GM12878 (cell line): ENCODE measurements at regions not wholly inside any gene's neighbourhood (a gene's known extent, or its start where the extent isn't known, plus 50 kb on each side); places are given as distances from the start of the nearest gene placed in this dataset. TPM values are rescaled to one million over a fixed set of nuclear protein-coding genes. Genes with fewer than 3 reads are reported as not detected.

Experiments used
- ATAC-seq: fragments of 200-7000 bp; cut with Tn5 transposase; 3 replicates; pipeline ENCODE4 v1.9.1; 2020; ENCODE audit warnings: mild to moderate bottlenecking, moderate library complexity
- BruUV-seq: library from RNA; stranded (reverse); fragments of 400-500 nt; replicated peaks from 2 replicates; lab custom pipeline; 2021; lab: Mats Ljungman, UMichigan
- CTCF ChIA-PET: fragments of 300-600 bp; sonication (Branson Sonifier 250); formaldehyde crosslinking; extraction: SDS; loops from one replicate; lab custom pipeline; 2021; ENCODE audit warnings: inconsistent platforms; lab: Yijun Ruan, JAX
- POLR2A ChIA-PET: fragments of 350-600 bp; formaldehyde crosslinking; extraction: SDS; loops from one replicate; lab custom pipeline; 2021; ENCODE audit warnings: inconsistent platforms; lab: Charles Lee
- RAD21 ChIA-PET: fragments of 300-600 bp; sonication (Branson Sonifier 250); formaldehyde crosslinking; loops from one replicate; lab custom pipeline; 2023; ENCODE audit warnings: antibody characterized with exemption; ENCODE audit not compliant: unreplicated experiment; lab: Charles Lee
- SMC1A ChIA-PET: fragments of 300-600 bp; sonication (Branson Sonifier 250); formaldehyde crosslinking; loops from one replicate; lab custom pipeline; 2023; ENCODE audit not compliant: unreplicated experiment, uncharacterized antibody; lab: Charles Lee
- DNase-seq: peaks from one replicate; pipeline ENCODE4 v3.0.0-alpha.2; 2011; ENCODE audit warnings: low read depth, low spot score
- FAIRE-seq: peaks from 3 replicates; lab custom pipeline; 2011; peaks lifted over from hg19 to GRCh38; lab: Jason Lieb, UNC
- H2AFZ ChIP-seq: 2 replicates; pipeline ENCODE4 v1.6.0; 2011; ENCODE audit warnings: low read depth, low read length, control low read depth; ENCODE audit not compliant: control insufficient read depth
- H3K27ac ChIP-seq: 2 replicates; pipeline ENCODE4 v1.5.1; 2011; ENCODE audit warnings: control low read depth; ENCODE audit not compliant: control insufficient read depth, insufficient read depth
- H3K27me3 ChIP-seq, 2 experiments: replicated peaks in 1 of 2; 2 replicates each; pipeline versions ENCODE4 v1.6.0 to v1.6.1; 2011; ENCODE audit warnings: low read length in 1 of 2; ENCODE audit not compliant: control insufficient read depth in 2 of 2, insufficient read depth in 2 of 2
- H3K36me3 ChIP-seq, 2 experiments: 2 replicates each; pipeline ENCODE4 v1.5.1; 2011; ENCODE audit warnings: low read length in 1 of 2; ENCODE audit not compliant: control insufficient read depth in 2 of 2, insufficient read depth in 2 of 2
- H3K4me1 ChIP-seq: 2 replicates; pipeline ENCODE4 v1.6.1; 2011; ENCODE audit warnings: mild to moderate bottlenecking, low read length, moderate library complexity, mixed read lengths; ENCODE audit not compliant: control insufficient read depth, insufficient read depth
- H3K4me2 ChIP-seq: 2 replicates; pipeline ENCODE4 v1.6.0; 2011; ENCODE audit warnings: control low read depth; ENCODE audit not compliant: control insufficient read depth, insufficient read depth
- H3K4me3 ChIP-seq: fragments of 200-600 bp; sonication (generic); 2 replicates; pipeline ENCODE4 v1.5.1; 2016
- H3K79me2 ChIP-seq: 2 replicates; pipeline ENCODE4 v1.6.0; 2011; ENCODE audit warnings: low read length; ENCODE audit not compliant: control insufficient read depth, insufficient read depth
- H3K9ac ChIP-seq: 2 replicates; pipeline ENCODE4 v1.8.0; 2011; ENCODE audit warnings: low read length, control low read depth, mixed read lengths; ENCODE audit not compliant: control insufficient read depth, insufficient read depth
- H3K9me3 ChIP-seq: replicated peaks from 3 replicates; pipeline ENCODE4 v1.5.1; 2011; ENCODE audit warnings: mild to moderate bottlenecking, low read length; ENCODE audit not compliant: control insufficient read depth, insufficient read depth
- H4K20me1 ChIP-seq: 2 replicates; pipeline ENCODE4 v1.6.0; 2011; ENCODE audit not compliant: control insufficient read depth, insufficient read depth
- CBX3 ChIP-seq: fragments of 200-600 bp; sonication (generic); IDR thresholded peaks from 2 replicates; pipeline ENCODE4 v1.6.1; 2016; ENCODE audit warnings: low read depth, borderline replicate concordance
- CHD2 ChIP-seq: IDR thresholded peaks from 2 replicates; pipeline ENCODE4 v1.6.1; 2011; ENCODE audit warnings: low read depth, low read length, improper control_type of control experiment, borderline replicate concordance
- DPF2 ChIP-seq: fragments of 450-650 bp; IDR thresholded peaks from 2 replicates; pipeline ENCODE4 v1.6.1; 2017; ENCODE audit warnings: mild to moderate bottlenecking
- EZH2 ChIP-seq: IDR thresholded peaks from 2 replicates; pipeline ENCODE4 v1.6.1; 2012; ENCODE audit warnings: low read depth, mild to moderate bottlenecking, control low read depth, inconsistent platforms, low read length, borderline replicate concordance; ENCODE audit not compliant: control insufficient read depth
- FOXK2 ChIP-seq: fragments of 450-650 bp; IDR thresholded peaks from 2 replicates; pipeline ENCODE4 v1.6.1; 2017; ENCODE audit warnings: mild to moderate bottlenecking, moderate library complexity
- HDAC6 ChIP-seq: fragments of 200-600 bp; sonication (generic); IDR thresholded peaks from one replicate; pipeline ENCODE4 v1.8.0; 2017; ENCODE audit warnings: antibody characterized with exemption; ENCODE audit not compliant: unreplicated experiment
- IKZF2 ChIP-seq, 2 experiments: fragments of 450-650 bp; IDR thresholded peaks; 2 replicates each; pipeline ENCODE4 v1.6.1; 2017; ENCODE audit warnings: mild to moderate bottlenecking in 2 of 2, moderate library complexity in 2 of 2
- JUNB ChIP-seq: IDR thresholded peaks from 2 replicates; pipeline ENCODE4 v1.6.1; 2016; ENCODE audit warnings: antibody characterized with exemption, mild to moderate bottlenecking
- NFYB ChIP-seq: IDR thresholded peaks from 2 replicates; pipeline ENCODE4 v1.6.1; 2011; ENCODE audit warnings: low read depth, mild to moderate bottlenecking, low read length, improper control_type of control experiment, moderate library complexity; ENCODE audit not compliant: insufficient read depth
- POLR2AphosphoS2 ChIP-seq: IDR thresholded peaks from 2 replicates; pipeline ENCODE4 v1.6.1; 2011; ENCODE audit warnings: low read depth, mild to moderate bottlenecking, low read length, improper control_type of control experiment, moderate library complexity
- RELA ChIP-seq: fragments of 450-650 bp; IDR thresholded peaks from 2 replicates; pipeline ENCODE4 v1.8.0; 2014; ENCODE audit warnings: borderline replicate concordance; ENCODE audit not compliant: partially characterized antibody
- ZSCAN29 ChIP-seq: fragments of 450-650 bp; IDR thresholded peaks from 2 replicates; pipeline ENCODE4 v1.6.1; 2017; ENCODE audit warnings: mild to moderate bottlenecking, moderate library complexity
- WGBS: methylation state at CpG from one replicate; pipeline ENCODE4 v1.1.6; 2016; ENCODE audit warnings: low lambda C conversion rate; ENCODE audit not compliant: insufficient replicate concordance, insufficient coverage; ENCODE audit errors: missing lambda C conversion rate; 5-methylcytosine and 5-hydroxymethylcytosine counted together
- in situ Hi-C: fragments of 300-500 bp; cut with MboI; formaldehyde crosslinking; loops from 9 replicates; pipeline ENCODE4 v1.14.3; 2018; ENCODE audit warnings: mixed read lengths
- intact Hi-C: fragments of 100-400 bp; cut with micrococcal nuclease; formaldehyde crosslinking; loops from one replicate; pipeline ENCODE4 v1.14.2; 2022; ENCODE audit not compliant: unreplicated experiment
- small RNA-seq: library from RNA; depleted of rRNA; stranded (forward); fragments of <200 nt; gene quantifications from one replicate; pipeline ENCODE3, GENCODE V24; 2014
- TF ChIP-seq, protein P1 (sequence below): fragments of 450-650 bp; IDR thresholded peaks from 2 replicates; pipeline ENCODE4 v1.6.1; 2016; ENCODE audit warnings: mild to moderate bottlenecking
- TF ChIP-seq, protein P2 (sequence below): IDR thresholded peaks from 2 replicates; pipeline ENCODE4 v1.6.1; 2012; ENCODE audit warnings: low read depth, low read length, improper control_type of control experiment
- TF ChIP-seq, protein P3 (sequence below): fragments of 450-650 bp; IDR thresholded peaks from 2 replicates; pipeline ENCODE4 v1.6.1; 2014; ENCODE audit warnings: mild to moderate bottlenecking

DNA sequence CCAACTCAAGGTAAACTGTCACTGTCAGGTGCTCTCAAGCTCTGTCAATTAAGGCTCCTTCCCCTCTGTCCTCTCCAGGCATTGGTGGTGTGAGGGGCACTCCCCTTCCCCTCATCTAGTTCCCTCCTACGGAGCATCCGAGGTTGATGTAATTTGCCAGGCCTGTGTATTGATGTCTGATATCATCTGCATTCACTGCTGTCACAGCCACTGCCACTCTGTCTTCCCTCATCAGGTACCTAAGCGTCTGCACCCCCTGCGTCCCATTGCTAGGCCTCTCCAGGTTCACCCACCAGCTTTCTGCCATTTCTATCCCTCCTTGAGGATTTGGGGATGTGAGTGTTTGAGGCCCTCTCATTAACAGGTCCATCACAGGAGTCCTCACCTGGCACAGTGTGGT is 50.0 kb upstream of the SYT13 start:
- Histone ChIP-seq H3K9me3 (no peaks in the 10 kb centered on the region; the same call in 2 of the 3 replicates), H3K4me1 (peaks cover 10% of the 10 kb centered on the region; the same call in 1 of the 2 replicates), H3K4me2 (no peak overlapping the region), H3K27me3 (no peaks in the 10 kb centered on the region), H3K9ac (no peak overlapping the region), H3K27ac (no peak overlapping the region), H3K4me3 (no peak overlapping the region)
- RAD21 ChIA-PET: no interaction called here
- intact Hi-C loops: no loop called here
- SMC1A ChIA-PET: no interaction called here
- in situ Hi-C loops: loop anchor here (25.0 kb wide), 1 partner anchor 399 kb away; no protein-coding TSS in a partner anchor
- no peak for FAIRE-seq
- CTCF ChIA-PET: interaction anchor here (1.0 to 1.2 kb wide), 3 partner anchors 8 to 435 kb away, joined by 3 to 4 read pairs (median 3); no protein-coding TSS in a partner anchor
- 51% methylated on average over 4 of the region's 4 CpGs for WGBS
- TF ChIP-seq IKZF2 (IDR thresholded peaks at IDR 0.05) (no peak), FOXK2 (no peak), RELA (no peak), JUNB (no peak), DPF2 (no peak), HDAC6 (no peak), CHD2 (no peak), EZH2 (no peak), NFYB (no peak), POLR2AphosphoS2 (no peak), ZSCAN29 (no peak), CBX3 (no peak)
- TF ChIP-seq, protein P1, sequence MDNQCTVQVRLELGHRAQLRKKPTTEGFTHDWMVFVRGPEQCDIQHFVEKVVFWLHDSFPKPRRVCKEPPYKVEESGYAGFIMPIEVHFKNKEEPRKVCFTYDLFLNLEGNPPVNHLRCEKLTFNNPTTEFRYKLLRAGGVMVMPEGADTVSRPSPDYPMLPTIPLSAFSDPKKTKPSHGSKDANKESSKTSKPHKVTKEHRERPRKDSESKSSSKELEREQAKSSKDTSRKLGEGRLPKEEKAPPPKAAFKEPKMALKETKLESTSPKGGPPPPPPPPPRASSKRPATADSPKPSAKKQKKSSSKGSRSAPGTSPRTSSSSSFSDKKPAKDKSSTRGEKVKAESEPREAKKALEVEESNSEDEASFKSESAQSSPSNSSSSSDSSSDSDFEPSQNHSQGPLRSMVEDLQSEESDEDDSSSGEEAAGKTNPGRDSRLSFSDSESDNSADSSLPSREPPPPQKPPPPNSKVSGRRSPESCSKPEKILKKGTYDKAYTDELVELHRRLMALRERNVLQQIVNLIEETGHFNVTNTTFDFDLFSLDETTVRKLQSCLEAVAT: no peak
- TF ChIP-seq, protein P2, sequence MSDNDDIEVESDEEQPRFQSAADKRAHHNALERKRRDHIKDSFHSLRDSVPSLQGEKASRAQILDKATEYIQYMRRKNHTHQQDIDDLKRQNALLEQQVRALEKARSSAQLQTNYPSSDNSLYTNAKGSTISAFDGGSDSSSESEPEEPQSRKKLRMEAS: no peak
- TF ChIP-seq, protein P3, sequence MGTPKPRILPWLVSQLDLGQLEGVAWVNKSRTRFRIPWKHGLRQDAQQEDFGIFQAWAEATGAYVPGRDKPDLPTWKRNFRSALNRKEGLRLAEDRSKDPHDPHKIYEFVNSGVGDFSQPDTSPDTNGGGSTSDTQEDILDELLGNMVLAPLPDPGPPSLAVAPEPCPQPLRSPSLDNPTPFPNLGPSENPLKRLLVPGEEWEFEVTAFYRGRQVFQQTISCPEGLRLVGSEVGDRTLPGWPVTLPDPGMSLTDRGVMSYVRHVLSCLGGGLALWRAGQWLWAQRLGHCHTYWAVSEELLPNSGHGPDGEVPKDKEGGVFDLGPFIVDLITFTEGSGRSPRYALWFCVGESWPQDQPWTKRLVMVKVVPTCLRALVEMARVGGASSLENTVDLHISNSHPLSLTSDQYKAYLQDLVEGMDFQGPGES: no peak
- TF ChIP-seq, all 136 proteins: peak for 0
- POLR2A ChIA-PET: no interaction called here
- DNase-seq (no peak), ATAC-seq (no peak)
- Histone ChIP-seq H4K20me1 (no peaks in the 10 kb centered on the region), H3K36me3 (no peaks in the 10 kb centered on the region), H2AFZ (no peak overlapping the region), H3K79me2 (no peaks in the 10 kb centered on the region)
- no TSS peak for BruUV-seq

Small RNAs in the stretch of these regions (small RNA-seq; reads per million reads assigned to genes)
- not detected for gene AC103855.4
